Activated CD4-positive, alpha-beta memory T cell treated with anti-CD3 and anti-CD28 coated beads, Interleukin-2, amount 10 ng/mL, durations not matched to agents 7 days and 5 days (primary cell): ENCODE measurements at regions not wholly inside any gene's neighbourhood (a gene's known extent, or its start where the extent isn't known, plus 50 kb on each side); places are given as distances from the start of the nearest gene placed in this dataset.

Experiments used
- CTCF ChIA-PET: fragments of 350-600 bp; sonication (Branson Sonifier 250); formaldehyde crosslinking; loops from one replicate; lab custom pipeline; 2021; ENCODE audit warnings: antibody characterized with exemption, inconsistent platforms; lab: Charles Lee
- POLR2A ChIA-PET: fragments of 350-600 bp; sonication (Branson Sonifier 250); formaldehyde crosslinking; loops from one replicate; lab custom pipeline; 2021; ENCODE audit warnings: antibody characterized with exemption; lab: Charles Lee
- DNase-seq: peaks from one replicate; pipeline ENCODE4 v3.0.0-alpha.2; 2020
- H3K27ac Mint-ChIP-seq: one replicate; pipeline ENCODE4 v1.8.0; 2021; ENCODE audit warnings: mild to moderate bottlenecking, mixed read lengths
- H3K27me3 Mint-ChIP-seq: one replicate; pipeline ENCODE4 v1.8.0; 2021; ENCODE audit warnings: mixed read lengths
- H3K36me3 Mint-ChIP-seq: one replicate; pipeline ENCODE4 v1.8.0; 2021; ENCODE audit warnings: low read depth, mixed read lengths
- H3K4me1 Mint-ChIP-seq: one replicate; pipeline ENCODE4 v1.8.0; 2021; ENCODE audit warnings: mixed read lengths
- H3K4me3 Mint-ChIP-seq: one replicate; pipeline ENCODE4 v1.8.0; 2021; ENCODE audit warnings: mild to moderate bottlenecking, mixed read lengths
- H3K9me3 Mint-ChIP-seq: one replicate; pipeline ENCODE4 v1.8.0; 2021; ENCODE audit warnings: mixed read lengths

DNA sequence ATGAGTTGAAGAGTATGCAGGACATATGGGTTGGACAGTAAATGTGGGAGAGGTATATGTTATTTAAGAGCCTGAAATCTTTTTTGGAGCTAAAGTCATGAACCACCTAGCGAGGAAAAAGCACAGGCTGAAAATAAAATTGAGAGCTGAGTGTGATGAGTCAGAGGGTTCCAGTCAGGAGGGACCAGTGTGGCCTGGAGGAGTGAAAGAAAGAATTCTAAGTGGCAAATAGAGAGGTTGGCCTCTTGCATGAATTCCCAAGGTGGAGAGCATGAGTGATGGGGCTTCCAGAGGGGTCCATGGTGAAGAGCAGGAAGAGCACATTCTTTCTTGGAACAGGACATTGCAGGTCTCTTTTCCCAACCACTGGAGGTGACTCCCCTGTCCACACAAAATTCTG, 282.6 kb downstream of the TDRD15 start:
- H3K36me3 Mint-ChIP-seq, result no peaks in the 10 kb centered on the region
- CTCF ChIA-PET, result no interaction called here
- no peaks in the 10 kb centered on the region for H3K4me1 Mint-ChIP-seq

DNA sequence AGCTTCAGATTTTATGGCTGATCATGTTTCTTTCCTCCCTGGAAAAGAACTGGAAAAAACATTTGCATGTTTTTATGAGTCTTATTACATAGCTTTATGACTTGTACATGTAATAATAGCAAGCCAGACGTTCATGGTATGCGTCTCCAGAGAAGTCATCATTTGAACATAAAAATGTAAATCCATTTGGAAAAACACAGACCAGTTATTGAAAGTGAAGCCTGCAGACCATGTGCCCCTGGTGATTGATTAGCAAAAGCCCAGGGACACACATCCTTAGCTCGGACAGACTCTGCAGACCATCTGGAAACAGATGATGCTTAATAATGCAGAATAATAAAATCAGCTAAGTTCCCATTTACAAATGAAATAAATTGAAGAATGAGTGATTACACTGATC, 283.1 kb downstream of the TDRD15 start:
- no peaks in the 10 kb centered on the region for H3K4me1 Mint-ChIP-seq
- POLR2A ChIA-PET, result no interaction called here
- CTCF ChIA-PET, result no interaction called here
- H3K36me3 Mint-ChIP-seq, result no peaks in the 10 kb centered on the region
- H3K4me3 Mint-ChIP-seq, result no peak overlapping the region
- DNase-seq, result no peak
- H3K27me3 Mint-ChIP-seq, result no peaks in the 10 kb centered on the region
- H3K9me3 Mint-ChIP-seq, result no peaks in the 10 kb centered on the region
- H3K27ac Mint-ChIP-seq, result no peak overlapping the region

More for the DNA sequence above, 282.6 kb downstream of the TDRD15 start:
- POLR2A ChIA-PET, result no interaction called here
- H3K27me3 Mint-ChIP-seq, result no peaks in the 10 kb centered on the region
- no peak overlapping the region for H3K27ac Mint-ChIP-seq
- DNase-seq, result no peak
- no peak overlapping the region for H3K4me3 Mint-ChIP-seq
- no peaks in the 10 kb centered on the region for H3K9me3 Mint-ChIP-seq

DNA sequence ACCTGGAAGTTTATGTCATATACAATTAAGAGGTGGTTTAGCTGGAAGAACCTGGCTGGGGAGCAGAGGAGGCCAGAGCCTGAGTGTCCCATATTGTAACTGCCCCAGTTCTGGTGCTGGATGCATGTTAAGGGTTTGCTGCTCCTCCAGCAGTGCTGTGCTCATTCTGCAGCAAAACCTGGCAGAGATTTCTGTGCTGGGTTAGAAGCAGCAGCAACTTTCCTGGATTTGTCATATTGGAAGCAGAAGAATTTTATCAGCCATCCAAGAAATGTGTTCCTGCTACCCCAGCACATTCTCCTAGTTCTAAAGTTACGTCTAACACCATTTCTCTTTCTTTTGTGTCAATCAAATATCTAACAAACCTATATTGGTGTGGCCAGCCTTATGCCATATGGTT, 284.1 kb downstream of the TDRD15 start:
- Mint-ChIP-seq H3K4me1 (no peaks in the 10 kb centered on the region), H3K9me3 (no peaks in the 10 kb centered on the region), H3K4me3 (no peak overlapping the region), H3K36me3 (no peaks in the 10 kb centered on the region), H3K27me3 (no peaks in the 10 kb centered on the region), H3K27ac (no peak overlapping the region)
- ChIA-PET POLR2A (no interaction called here), CTCF (no interaction called here)
- no peak for DNase-seq

GRCh38 chr2:21411741-21412140, 288.0 kb downstream of the TDRD15 start:
- Mint-ChIP-seq H3K4me3 (no peak overlapping the region), H3K27ac (no peak overlapping the region), H3K27me3 (no peaks in the 10 kb centered on the region), H3K36me3 (no peaks in the 10 kb centered on the region), H3K4me1 (no peaks in the 10 kb centered on the region), H3K9me3 (peaks cover 3% of the 10 kb centered on the region)
- CTCF ChIA-PET, result no interaction called here
- DNase-seq, result no peak
- POLR2A ChIA-PET, result no interaction called here

DNA sequence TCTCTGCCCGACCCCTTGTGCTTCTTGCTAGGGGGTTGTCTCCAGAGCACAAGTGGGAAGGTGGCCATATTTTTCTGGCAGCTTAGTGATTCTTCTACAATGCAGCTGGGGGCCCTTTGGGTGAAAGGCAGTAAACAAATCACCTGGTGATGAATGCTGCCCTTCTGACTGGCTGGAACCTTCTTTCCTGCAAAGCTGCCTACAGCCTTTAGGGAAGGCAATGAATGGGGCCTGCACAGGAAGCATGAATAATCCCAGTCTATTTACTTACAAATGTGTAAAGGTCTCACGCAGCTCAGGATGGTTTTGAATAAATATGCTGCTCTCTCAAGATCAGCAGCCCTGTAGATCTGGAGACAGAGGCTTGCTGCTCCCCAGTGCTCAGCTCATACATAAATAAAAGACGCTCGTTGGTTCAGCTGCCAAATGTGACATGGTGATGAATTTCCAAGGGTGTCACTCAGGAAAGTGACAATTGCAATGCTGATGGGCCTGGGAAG, 289.2 kb downstream of the TDRD15 start:
- peaks cover 3% of the 10 kb centered on the region for H3K9me3 Mint-ChIP-seq
- no peak overlapping the region for H3K27ac Mint-ChIP-seq
- CTCF ChIA-PET, result no interaction called here
- no peak for DNase-seq
- POLR2A ChIA-PET, result no interaction called here
- no peaks in the 10 kb centered on the region for H3K36me3 Mint-ChIP-seq
- H3K4me3 Mint-ChIP-seq, result no peak overlapping the region
- no peaks in the 10 kb centered on the region for H3K4me1 Mint-ChIP-seq
- no peaks in the 10 kb centered on the region for H3K27me3 Mint-ChIP-seq

DNA sequence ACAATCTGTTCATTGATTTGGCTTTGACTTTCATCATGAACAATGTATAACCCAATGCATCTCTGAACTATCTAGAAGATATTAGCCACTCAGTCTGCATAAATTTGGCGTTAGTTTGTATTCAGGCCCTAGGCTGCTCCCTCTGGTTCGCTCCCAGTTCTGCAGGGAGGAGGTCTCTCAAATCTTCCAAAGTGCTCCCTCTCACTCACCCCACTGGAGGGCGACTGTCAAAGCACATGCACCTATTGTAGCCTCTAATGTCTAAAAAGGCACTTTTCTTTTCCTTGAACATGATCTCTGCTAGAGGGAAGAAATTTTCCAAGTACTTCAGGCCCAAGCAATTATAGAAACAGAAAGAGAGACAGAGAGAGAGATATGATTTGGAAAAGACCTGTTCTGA, 291.5 kb downstream of the TDRD15 start:
- H3K27ac Mint-ChIP-seq, result no peak overlapping the region
- DNase-seq, result no peak
- H3K27me3 Mint-ChIP-seq, result no peaks in the 10 kb centered on the region
- no peak overlapping the region for H3K4me3 Mint-ChIP-seq
- CTCF ChIA-PET, result no interaction called here
- no peaks in the 10 kb centered on the region for H3K36me3 Mint-ChIP-seq
- peaks cover 3% of the 10 kb centered on the region for H3K9me3 Mint-ChIP-seq
- POLR2A ChIA-PET, result no interaction called here
- H3K4me1 Mint-ChIP-seq, result no peaks in the 10 kb centered on the region

- POLR2A ChIA-PET, result no interaction called here
- Mint-ChIP-seq H3K4me3 (no peak overlapping the region), H3K36me3 (no peaks in the 10 kb centered on the region), H3K27me3 (no peaks in the 10 kb centered on the region), H3K27ac (no peak overlapping the region), H3K4me1 (no peaks in the 10 kb centered on the region), H3K9me3 (peaks cover 3% of the 10 kb centered on the region)
- CTCF ChIA-PET, result no interaction called here
- DNase-seq, result no peak
Measured at GRCh38 chr2:21416226-21416625, 292.5 kb downstream of the TDRD15 start.

DNA sequence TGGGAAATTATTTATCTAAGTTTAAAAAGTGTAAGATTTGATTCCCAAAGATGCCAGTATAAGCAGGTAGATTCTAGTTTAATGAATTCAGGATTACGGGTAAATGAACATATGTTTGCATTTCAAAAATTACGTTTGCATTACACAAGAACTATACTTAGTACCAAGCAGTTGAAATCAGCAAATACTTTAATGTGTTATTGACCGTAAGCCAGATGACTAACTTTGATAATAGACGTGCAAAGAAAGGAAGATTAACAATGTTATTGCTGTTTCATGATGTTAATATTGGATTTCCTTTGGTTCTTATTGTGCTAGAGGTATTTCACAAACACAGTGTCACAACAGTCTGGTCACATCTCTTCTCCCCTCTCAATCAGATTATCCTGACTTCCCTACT, 294.7 kb downstream of the TDRD15 start:
- H3K4me3 Mint-ChIP-seq, result no peak overlapping the region
- no peak for DNase-seq
- no peaks in the 10 kb centered on the region for H3K36me3 Mint-ChIP-seq
- H3K27ac Mint-ChIP-seq, result no peak overlapping the region
- no peaks in the 10 kb centered on the region for H3K27me3 Mint-ChIP-seq
- H3K9me3 Mint-ChIP-seq, result peaks cover 3% of the 10 kb centered on the region
- H3K4me1 Mint-ChIP-seq, result no peaks in the 10 kb centered on the region
- ChIA-PET CTCF (no interaction called here), POLR2A (no interaction called here)

GRCh38 chr2:21420553-21421335, 297.0 kb downstream of the TDRD15 start:
- Mint-ChIP-seq H3K27ac (no peak overlapping the region), H3K27me3 (no peaks in the 10 kb centered on the region), H3K36me3 (no peaks in the 10 kb centered on the region), H3K4me3 (no peak overlapping the region), H3K9me3 (no peaks in the 10 kb centered on the region), H3K4me1 (no peaks in the 10 kb centered on the region)
- CTCF ChIA-PET, result no interaction called here
- no peak for DNase-seq
- POLR2A ChIA-PET, result no interaction called here

DNA sequence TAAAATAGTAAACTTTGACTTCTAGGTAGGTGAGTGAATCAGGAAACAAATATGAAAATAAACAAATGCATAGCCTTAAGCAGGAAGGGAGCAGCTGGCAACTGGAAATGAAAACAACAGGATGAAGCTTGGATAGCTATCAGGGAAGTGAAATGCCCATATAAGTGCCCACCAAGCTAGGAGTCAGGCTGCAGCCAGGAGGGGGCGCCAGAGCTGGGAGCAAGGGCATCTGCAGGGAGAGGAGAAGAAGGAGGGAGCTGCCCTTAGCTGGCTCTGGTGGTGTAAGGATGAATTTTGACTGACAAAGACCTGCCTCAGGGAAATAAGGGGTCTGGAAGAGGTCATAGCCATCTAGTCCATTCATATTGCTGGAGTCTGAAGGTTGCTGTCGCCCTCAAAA, 298.3 kb downstream of the TDRD15 start:
- ChIA-PET POLR2A (no interaction called here), CTCF (interaction anchor here (0.8 kb wide), 1 partner anchor 374 kb away, joined by 3 read pairs; no protein-coding TSS in a partner anchor)
- H3K4me1 Mint-ChIP-seq, result no peaks in the 10 kb centered on the region
- no peaks in the 10 kb centered on the region for H3K36me3 Mint-ChIP-seq
- DNase-seq, result peak; percentile 17
- H3K9me3 Mint-ChIP-seq, result no peaks in the 10 kb centered on the region
- no peak overlapping the region for H3K27ac Mint-ChIP-seq
- H3K4me3 Mint-ChIP-seq, result no peak overlapping the region
- no peaks in the 10 kb centered on the region for H3K27me3 Mint-ChIP-seq

GRCh38 chr2:21422724-21423522, 299.2 kb downstream of the TDRD15 start:
- H3K27me3 Mint-ChIP-seq, result no peaks in the 10 kb centered on the region
- DNase-seq, result no peak
- H3K4me3 Mint-ChIP-seq, result no peak overlapping the region
- peaks cover 3% of the 10 kb centered on the region for H3K4me1 Mint-ChIP-seq
- POLR2A ChIA-PET, result no interaction called here
- CTCF ChIA-PET, result interaction anchor here (0.8 kb wide), 1 partner anchor 375 kb away, joined by 3 read pairs; no protein-coding TSS in a partner anchor
- H3K36me3 Mint-ChIP-seq, result no peaks in the 10 kb centered on the region
- peaks cover 3% of the 10 kb centered on the region for H3K9me3 Mint-ChIP-seq
- H3K27ac Mint-ChIP-seq, result no peak overlapping the region

DNA sequence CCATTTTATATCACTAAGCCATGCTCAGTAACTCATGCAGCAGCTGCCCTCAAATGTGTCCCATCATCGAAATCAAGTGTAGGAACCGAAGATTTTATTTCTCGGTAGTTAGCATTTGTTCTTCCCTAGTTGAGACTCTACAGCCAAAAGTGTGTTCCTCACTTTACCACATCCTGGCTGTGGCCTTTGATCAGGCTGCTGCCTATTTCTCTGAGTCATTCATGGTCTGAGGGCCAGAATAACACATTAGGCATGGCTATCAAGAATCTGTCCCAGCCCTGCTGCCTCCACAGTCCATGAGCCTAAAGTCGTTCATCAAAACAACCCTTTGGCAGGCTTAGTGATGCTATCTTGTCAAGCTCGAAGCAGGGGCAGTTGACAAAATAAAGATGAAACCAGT, 300.1 kb downstream of the TDRD15 start:
- ChIA-PET CTCF (no interaction called here), POLR2A (no interaction called here)
- H3K27ac Mint-ChIP-seq, result no peak overlapping the region
- H3K4me3 Mint-ChIP-seq, result no peak overlapping the region
- H3K27me3 Mint-ChIP-seq, result no peaks in the 10 kb centered on the region
- H3K36me3 Mint-ChIP-seq, result no peaks in the 10 kb centered on the region
- no peak for DNase-seq
- H3K4me1 Mint-ChIP-seq, result peaks cover 3% of the 10 kb centered on the region
- H3K9me3 Mint-ChIP-seq, result peaks cover 3% of the 10 kb centered on the region

DNA sequence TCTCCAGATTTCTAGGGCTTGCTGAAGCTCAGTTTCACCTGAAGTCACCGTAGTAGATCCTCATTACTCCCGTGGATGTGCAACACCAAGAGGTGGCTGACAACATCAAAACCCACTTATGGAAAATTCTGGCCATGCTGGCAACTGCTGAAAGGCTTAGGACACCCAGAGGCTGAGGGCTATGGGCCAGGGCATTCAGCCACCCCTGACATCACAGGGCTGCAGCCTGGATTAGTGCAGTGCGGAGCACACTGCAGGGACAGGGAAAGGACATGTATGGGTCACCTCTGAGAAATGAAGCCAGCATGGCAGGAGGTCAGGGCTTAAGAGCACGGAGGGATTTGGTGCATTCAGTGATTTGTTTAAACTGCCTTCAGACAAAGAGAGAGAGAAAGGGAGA, 300.6 kb downstream of the TDRD15 start:
- Mint-ChIP-seq H3K27me3 (no peaks in the 10 kb centered on the region), H3K4me1 (peaks cover 3% of the 10 kb centered on the region), H3K36me3 (no peaks in the 10 kb centered on the region), H3K4me3 (no peak overlapping the region), H3K9me3 (peaks cover 3% of the 10 kb centered on the region), H3K27ac (no peak overlapping the region)
- CTCF ChIA-PET, result no interaction called here
- DNase-seq, result no peak
- POLR2A ChIA-PET, result no interaction called here
